HepG2 (cell line): ENCODE measurements at regions not wholly inside any gene's neighbourhood (a gene's known extent, or its start where the extent isn't known, plus 50 kb on each side); places are given as distances from the start of the nearest gene placed in this dataset.

Source experiments
- GABPA ChIP-seq, 2 experiments: IDR thresholded peaks; 2 replicates each; pipeline ENCODE4 v1.6.1; 2011 to 2016; ENCODE audit warnings: low read depth in 2 of 2, low read length in 1 of 2, missing biosample characterization in 1 of 2, missing genetic modification characterization in 1 of 2
- GMEB1 ChIP-seq: sonication (generic); formaldehyde crosslinking; IDR thresholded peaks from 2 replicates; pipeline ENCODE4 v1.5.1; 2020; ENCODE audit warnings: missing genetic modification reagents, mild to moderate bottlenecking, borderline replicate concordance
- HNF1B ChIP-seq: sonication (generic); formaldehyde crosslinking; IDR thresholded peaks from 2 replicates; pipeline ENCODE4 v1.5.1; 2020; ENCODE audit warnings: mild to moderate bottlenecking, moderate library complexity, missing genetic modification reagents
- KLF6 ChIP-seq: IDR thresholded peaks from 2 replicates; pipeline ENCODE4 v1.8.0; 2016; ENCODE audit warnings: missing biosample characterization, missing genetic modification reagents
- NRL ChIP-seq: sonication (generic); formaldehyde crosslinking; IDR thresholded peaks from 2 replicates; pipeline ENCODE4 v1.5.0; 2020; ENCODE audit warnings: missing genetic modification reagents, mild to moderate bottlenecking, moderate library complexity, borderline replicate concordance
- PRDM15 ChIP-seq: sonication (generic); formaldehyde crosslinking; IDR thresholded peaks from 2 replicates; pipeline ENCODE4 v1.4.0; 2020; ENCODE audit warnings: missing genetic modification reagents
- SMARCE1 ChIP-seq: fragments of 450-650 bp; IDR thresholded peaks from 2 replicates; pipeline ENCODE4 v1.6.1; 2017; ENCODE audit warnings: borderline replicate concordance
- ZFP1 ChIP-seq: IDR thresholded peaks from 2 replicates; pipeline ENCODE4 v1.6.1; 2016
- ZFP82 ChIP-seq: sonication (generic); formaldehyde crosslinking; IDR thresholded peaks from 2 replicates; pipeline ENCODE4 v1.5.1; 2020; ENCODE audit warnings: mild to moderate bottlenecking, missing genetic modification reagents, borderline replicate concordance
- ZNF646 ChIP-seq: sonication (generic); formaldehyde crosslinking; IDR thresholded peaks from 2 replicates; pipeline ENCODE4 v1.9.0; 2021; ENCODE audit warnings: mild to moderate bottlenecking, missing genetic modification reagents
- ZNF776 ChIP-seq: sonication (generic); formaldehyde crosslinking; IDR thresholded peaks from 2 replicates; pipeline ENCODE4 v1.4.0; 2020; ENCODE audit warnings: mild to moderate bottlenecking, missing genetic modification reagents
- ZSCAN25 ChIP-seq: sonication (generic); formaldehyde crosslinking; IDR thresholded peaks from 2 replicates; pipeline ENCODE4 v1.8.0; 2022; ENCODE audit warnings: mild to moderate bottlenecking, missing genetic modification reagents
- TF ChIP-seq, protein P1 (sequence below): sonication (generic); formaldehyde crosslinking; IDR thresholded peaks from 2 replicates; pipeline ENCODE4 v1.5.0; 2020; ENCODE audit warnings: mild to moderate bottlenecking, missing genetic modification reagents

- TF ChIP-seq NRL (CRISPR knock-in tag) (no peak), SMARCE1 (no peak), ZFP1 (no peak), KLF6 (CRISPR knock-in tag) (no peak), HNF1B (CRISPR knock-in tag) (no peak), GABPA (IDR thresholded peaks at IDR 0.05; ENCODE audit: low read depth, low read length) (no peak), GABPA (CRISPR knock-in tag; IDR thresholded peaks at IDR 0.05; ENCODE audit: low read depth) (no peak), ZNF646 (CRISPR knock-in tag) (no peak), ZFP82 (CRISPR knock-in tag) (no peak), GMEB1 (no peak), ZSCAN25 (CRISPR knock-in tag) (no peak), ZNF776 (no peak), PRDM15 (CRISPR knock-in tag) (no peak)
- TF ChIP-seq, protein P1, sequence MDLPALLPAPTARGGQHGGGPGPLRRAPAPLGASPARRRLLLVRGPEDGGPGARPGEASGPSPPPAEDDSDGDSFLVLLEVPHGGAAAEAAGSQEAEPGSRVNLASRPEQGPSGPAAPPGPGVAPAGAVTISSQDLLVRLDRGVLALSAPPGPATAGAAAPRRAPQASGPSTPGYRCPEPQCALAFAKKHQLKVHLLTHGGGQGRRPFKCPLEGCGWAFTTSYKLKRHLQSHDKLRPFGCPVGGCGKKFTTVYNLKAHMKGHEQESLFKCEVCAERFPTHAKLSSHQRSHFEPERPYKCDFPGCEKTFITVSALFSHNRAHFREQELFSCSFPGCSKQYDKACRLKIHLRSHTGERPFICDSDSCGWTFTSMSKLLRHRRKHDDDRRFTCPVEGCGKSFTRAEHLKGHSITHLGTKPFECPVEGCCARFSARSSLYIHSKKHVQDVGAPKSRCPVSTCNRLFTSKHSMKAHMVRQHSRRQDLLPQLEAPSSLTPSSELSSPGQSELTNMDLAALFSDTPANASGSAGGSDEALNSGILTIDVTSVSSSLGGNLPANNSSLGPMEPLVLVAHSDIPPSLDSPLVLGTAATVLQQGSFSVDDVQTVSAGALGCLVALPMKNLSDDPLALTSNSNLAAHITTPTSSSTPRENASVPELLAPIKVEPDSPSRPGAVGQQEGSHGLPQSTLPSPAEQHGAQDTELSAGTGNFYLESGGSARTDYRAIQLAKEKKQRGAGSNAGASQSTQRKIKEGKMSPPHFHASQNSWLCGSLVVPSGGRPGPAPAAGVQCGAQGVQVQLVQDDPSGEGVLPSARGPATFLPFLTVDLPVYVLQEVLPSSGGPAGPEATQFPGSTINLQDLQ (CRISPR knock-in tag), result no peak
- TF ChIP-seq, all 625 proteins: peak for 0
These were observed 151.8 kb upstream of the MYLIP start (continued) for GRCh38 chr6:15977050-15977449.
